ENCODE measurements at regions not wholly inside any gene's neighbourhood (a gene's known extent, or its start where the extent isn't known, plus 50 kb on each side); places are given as distances from the start of the nearest gene placed in this dataset.
"Not testable (repeated sequence)": the region's sequence is repeated elsewhere in the genome, so short reads cannot be mapped to it uniquely, and the experiment has no call there.

GRCh38 chr1:228891272-228892034 is 156.2 kb downstream of the RHOU start:
- no peak overlapping the region for H3K4me3 ChIP-seq (ENCODE audit: low read length)
- no peaks in the 10 kb centered on the region for H3K9me2 ChIP-seq (ENCODE audit: insufficient read depth, low read length)
- H3K4me2 ChIP-seq (ENCODE audit: low read length): no peak overlapping the region
- no peak overlapping the region for H3K27ac ChIP-seq (ENCODE audit: low read length)
- H3K27me3 ChIP-seq (ENCODE audit: insufficient read depth, low read depth, low read length): no peaks in the 10 kb centered on the region
- no peaks in the 10 kb centered on the region for H3F3A ChIP-seq (ENCODE audit: insufficient read depth, low read length, poor library complexity, severe bottlenecking)
- H3K79me2 ChIP-seq (replicated peaks; ENCODE audit: insufficient read depth, low read length): no peaks in the 10 kb centered on the region
- H3K9ac ChIP-seq (ENCODE audit: low read length): no peak overlapping the region
- no peaks in the 10 kb centered on the region for H3K9me3 ChIP-seq (ENCODE audit: low read length)
- H3K36me3 ChIP-seq (ENCODE audit: insufficient read depth, low read length): no peaks in the 10 kb centered on the region
- no peak overlapping the region for H2AFZ ChIP-seq (ENCODE audit: low read depth, low read length)
- no peaks in the 10 kb centered on the region for H4K20me1 ChIP-seq (ENCODE audit: insufficient read depth)
- TF ChIP-seq EP300 (conservative IDR thresholded peaks at IDR 0.05; ENCODE audit: poor library complexity, severe bottlenecking): no peak
- no peak for TF ChIP-seq CTCF (IDR thresholded peaks at IDR 0.05; ENCODE audit: poor library complexity, severe bottlenecking)
- no peak for TF ChIP-seq TAF1 (IDR thresholded peaks at IDR 0.05; ENCODE audit: low read depth)
- no peak for TF ChIP-seq SMC3 (conservative IDR thresholded peaks at IDR 0.05; ENCODE audit: poor library complexity)
- no peak for TF ChIP-seq RAD21 (conservative IDR thresholded peaks at IDR 0.05)
- no peak for TF ChIP-seq MXI1 (conservative IDR thresholded peaks at IDR 0.05; ENCODE audit: poor library complexity, severe bottlenecking)
- TF ChIP-seq EZH2 (IDR thresholded peaks at IDR 0.05; ENCODE audit: borderline replicate concordance, insufficient read depth, low read length, poor library complexity, severe bottlenecking): no peak
- TF ChIP-seq REST (IDR thresholded peaks at IDR 0.05; ENCODE audit: borderline replicate concordance): no peak
- TF ChIP-seq POLR2AphosphoS5 (IDR thresholded peaks at IDR 0.05): no peak

GRCh38 chr1:228892200-228892599 is 156.9 kb downstream of the RHOU start:
- not testable (repeated sequence) for H3K9me3 ChIP-seq (ENCODE audit: low read length); H3K4me2 ChIP-seq (ENCODE audit: low read length); H3K4me3 ChIP-seq (ENCODE audit: low read length); H3K36me3 ChIP-seq (ENCODE audit: insufficient read depth, low read length); H3K27me3 ChIP-seq (ENCODE audit: insufficient read depth, low read depth, low read length); H3F3A ChIP-seq (ENCODE audit: insufficient read depth, low read length, poor library complexity, severe bottlenecking); H3K27ac ChIP-seq (ENCODE audit: low read length); H4K20me1 ChIP-seq (ENCODE audit: insufficient read depth); H3K79me2 ChIP-seq (replicated peaks; ENCODE audit: insufficient read depth, low read length); H3K9me2 ChIP-seq (ENCODE audit: insufficient read depth, low read length); H2AFZ ChIP-seq (ENCODE audit: low read depth, low read length); H3K9ac ChIP-seq (ENCODE audit: low read length)
